Upper lobe of left lung (tissue), 4 donors: ENCODE measurements at regions not wholly inside any gene's neighbourhood (a gene's known extent, or its start where the extent isn't known, plus 50 kb on each side); places are given as distances from the start of the nearest gene placed in this dataset.

Source experiments
- CTCF ChIP-seq, 6 experiments: fragments of 450-650 bp in 4 of 6; fragments of 200-600 bp in 2 of 6; sonication (generic) in 2 of 6; IDR thresholded peaks; one replicate each; pipeline ENCODE4 v1.5.1; 2016 to 2019; ENCODE audit warnings: antibody characterized with exemption in 6 of 6
- EP300 ChIP-seq, 4 donors: sonication (generic); formaldehyde crosslinking; IDR thresholded peaks; one replicate each; pipeline ENCODE4 v1.5.1; 2017; ENCODE audit warnings: antibody characterized with exemption in 4 of 4, control low read depth in 2 of 4

DNA sequence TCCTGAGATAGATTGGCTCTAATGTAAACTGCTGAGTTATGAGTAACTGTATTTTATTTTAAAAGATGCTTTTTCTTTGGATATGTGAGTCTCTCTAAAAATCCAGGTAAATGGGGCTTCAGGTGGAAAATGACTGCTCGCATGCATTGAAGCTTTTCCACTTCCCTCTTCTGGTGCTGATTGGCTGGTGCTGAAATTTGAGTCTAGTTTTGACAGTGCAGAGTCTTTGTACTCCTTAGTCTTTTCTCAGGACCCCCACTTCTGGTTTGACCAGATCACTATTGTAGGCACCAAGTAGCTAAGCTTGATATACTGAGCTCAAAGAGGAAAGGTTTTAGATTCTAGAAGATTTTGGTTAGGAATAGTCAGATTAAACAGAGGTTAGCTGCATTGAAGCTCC is 60.7 kb upstream of the TULP4 start:
- TF ChIP-seq EP300 (IDR thresholded peaks at IDR 0.05) (no peak), CTCF (IDR thresholded peaks at IDR 0.05) (no peak)
